T-cell (primary cell): ENCODE measurements at regions not wholly inside any gene's neighbourhood (a gene's known extent, or its start where the extent isn't known, plus 50 kb on each side); places are given as distances from the start of the nearest gene placed in this dataset.

ENCODE experiments used
- ATAC-seq, 4 experiments: fragments of 200-7000 bp in 3 of 4; fragments of 150-1000 bp in 1 of 4; cut with Tn5 transposase; replicated peaks in 1 of 4; 1 replicate in 3 of 4; 2 replicates in 1 of 4; pipeline ENCODE4 v1.10.0; 2021; ENCODE audit warnings: moderate library complexity in 3 of 4, mild to moderate bottlenecking in 2 of 4, moderate number of reproducible peaks in 1 of 4
- CTCF ChIA-PET, 2 donors: fragments of 300-600 bp; sonication (Branson Sonifier 250); formaldehyde crosslinking; loops; one replicate each; lab custom pipeline; 2022; ENCODE audit warnings: antibody characterized with exemption in 2 of 2; lab: Charles Lee
- POLR2A ChIA-PET, 2 donors: fragments of 300-600 bp; sonication (Branson Sonifier 250); formaldehyde crosslinking; loops; one replicate each; lab custom pipeline; 2022; ENCODE audit warnings: antibody characterized with exemption in 2 of 2; lab: Charles Lee
- DNase-seq, 35 experiments: peaks; one replicate each; pipeline versions ENCODE4 v3.0.0 to v3.0.0-alpha.2; 2013 to 2023
- H3K27ac ChIP-seq: one replicate; pipeline ENCODE4 v1.5.1; 2013; ENCODE audit warnings: low read length
- H3K27me3 ChIP-seq, 2 experiments: replicated peaks in 1 of 2; 1 replicate in 1 of 2; 2 replicates in 1 of 2; pipeline versions ENCODE4 v1.6.1 to v1.7.0; 2013; ENCODE audit warnings: low read length in 1 of 2, mixed read lengths in 1 of 2; ENCODE audit not compliant: control insufficient read depth in 2 of 2, insufficient read depth in 2 of 2; ENCODE audit errors: extremely low read depth in 1 of 2
- H3K36me3 ChIP-seq, 2 donors: 1 replicate in 1 of 2; 2 replicates in 1 of 2; pipeline versions ENCODE4 v1.6.1 to v1.7.0; 2013; ENCODE audit warnings: low read length in 1 of 2; ENCODE audit not compliant: control insufficient read depth in 2 of 2, insufficient read depth in 1 of 2; ENCODE audit errors: extremely low read depth in 1 of 2
- H3K4me1 ChIP-seq, 2 experiments: 1 replicate in 1 of 2; 2 replicates in 1 of 2; pipeline versions ENCODE4 v1.6.1 to v1.7.0; 2013; ENCODE audit warnings: low read length in 2 of 2, mixed read lengths in 1 of 2; ENCODE audit not compliant: insufficient read depth in 2 of 2, control insufficient read depth in 1 of 2; ENCODE audit errors: extremely low read depth in 1 of 2
- H3K4me3 ChIP-seq, 2 donors: 1 replicate in 1 of 2; 2 replicates in 1 of 2; pipeline versions ENCODE4 v1.5.1 to v1.7.0; 2013; ENCODE audit warnings: mild to moderate bottlenecking in 2 of 2, low read length in 1 of 2, moderate library complexity in 1 of 2; ENCODE audit not compliant: control insufficient read depth in 1 of 2; ENCODE audit errors: extremely low read depth in 1 of 2
- H3K9me3 ChIP-seq: 2 replicates; pipeline ENCODE4 v1.7.0; 2013
- H3K27ac Mint-ChIP-seq, 2 donors: one replicate each; pipeline ENCODE4 v1.8.0; 2020 to 2021; ENCODE audit warnings: mild to moderate bottlenecking in 2 of 2, mixed read lengths in 2 of 2
- H3K27me3 Mint-ChIP-seq, 2 donors: one replicate each; pipeline ENCODE4 v1.8.0; 2021 to 2022; ENCODE audit warnings: mixed read lengths in 2 of 2
- H3K36me3 Mint-ChIP-seq: one replicate; pipeline ENCODE4 v1.8.0; 2021; ENCODE audit warnings: mixed read lengths
- H3K4me1 Mint-ChIP-seq, 3 donors: one replicate each; pipeline ENCODE4 v1.8.0; 2020 to 2022; ENCODE audit warnings: mixed read lengths in 3 of 3, mild to moderate bottlenecking in 1 of 3
- H3K4me3 Mint-ChIP-seq, 3 donors: one replicate each; pipeline ENCODE4 v1.8.0; 2020 to 2022; ENCODE audit warnings: mild to moderate bottlenecking in 3 of 3, mixed read lengths in 3 of 3, moderate library complexity in 3 of 3
- H3K9me3 Mint-ChIP-seq, 3 donors: one replicate each; pipeline ENCODE4 v1.8.0; 2020 to 2022; ENCODE audit warnings: mixed read lengths in 3 of 3
- WGBS: methylation state at CpG from one replicate; pipeline ENCODE4 v1.1.5; 2013; ENCODE audit warnings: missing lambda C conversion rate; ENCODE audit not compliant: insufficient coverage; 5-methylcytosine and 5-hydroxymethylcytosine counted together

DNA sequence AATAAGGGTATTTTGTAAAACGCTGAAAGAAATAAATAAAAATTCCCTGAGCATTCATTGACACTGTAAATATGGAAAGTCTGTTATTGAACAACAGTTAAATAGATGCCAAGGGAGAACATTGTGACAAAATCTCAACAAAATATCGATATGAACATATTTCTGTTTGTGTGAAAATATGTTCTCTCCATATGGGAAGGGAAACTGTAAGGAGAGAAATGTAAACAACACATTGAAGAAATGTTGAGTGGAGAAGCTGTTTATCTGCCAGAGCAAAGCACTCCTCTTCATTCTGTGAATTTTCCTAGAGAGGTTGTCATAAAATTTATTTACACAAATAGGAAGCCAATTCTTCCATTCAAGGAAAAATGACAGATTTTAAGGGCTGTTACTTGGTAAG, 57.1 kb upstream of the EOMES start:
- H3K27ac ChIP-seq: no peak overlapping the region
- WGBS: no CpG with 5 or more reads among the region's 2 CpGs
- no peak overlapping the region for H3K4me3 Mint-ChIP-seq
- H3K36me3 Mint-ChIP-seq: no peaks in the 10 kb centered on the region
- H3K27me3 ChIP-seq: peaks cover 0 to 5% of the 10 kb centered on the region in 2 experiments
- peaks cover 0 to 6% of the 10 kb centered on the region in 2 donors for H3K27me3 Mint-ChIP-seq
- H3K4me1 Mint-ChIP-seq: no peaks in the 10 kb centered on the region
- H3K4me3 ChIP-seq: no peak overlapping the region
- no peaks in the 10 kb centered on the region for H3K4me1 ChIP-seq
- H3K9me3 Mint-ChIP-seq: no peaks in the 10 kb centered on the region
- DNase-seq (no peak), ATAC-seq (no peak)
- no peak overlapping the region for H3K27ac Mint-ChIP-seq
- no peaks in the 10 kb centered on the region for H3K9me3 ChIP-seq
- no peaks in the 10 kb centered on the region for H3K36me3 ChIP-seq
- ChIA-PET POLR2A (interaction anchor here in 1 of 2 donors (0.6 kb wide), 1 partner anchor 1441 kb away, joined by 3 read pairs; no protein-coding TSS in a partner anchor), CTCF (no interaction called here)

DNA sequence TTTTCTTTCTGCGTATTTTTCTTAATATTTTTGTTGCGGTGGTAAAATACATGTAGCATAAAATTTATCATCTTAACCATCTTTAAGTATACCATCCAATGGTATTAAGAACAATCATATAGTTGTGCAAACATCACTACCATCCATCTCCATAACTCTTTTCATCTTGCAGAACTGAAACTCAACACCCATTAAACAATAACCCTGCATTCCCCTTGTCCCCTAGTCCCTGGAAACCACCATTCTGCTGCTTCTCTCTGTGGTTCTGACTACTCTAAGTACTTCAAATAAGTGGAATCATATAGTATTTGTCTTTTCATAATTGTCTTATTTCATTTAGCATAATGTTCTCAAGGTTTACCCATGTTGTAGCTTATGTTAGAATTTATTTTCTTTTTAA, 67.3 kb upstream of the EOMES start:
- H3K9me3 ChIP-seq: no peaks in the 10 kb centered on the region
- Mint-ChIP-seq H3K27me3 (peaks cover 0 to 3% of the 10 kb centered on the region in 2 donors), H3K36me3 (no peaks in the 10 kb centered on the region), H3K4me1 (peaks cover 0 to 5% (median 4%) of the 10 kb centered on the region in 3 donors), H3K4me3 (no peak overlapping the region), H3K9me3 (no peaks in the 10 kb centered on the region), H3K27ac (no peak overlapping the region)
- no peak for ATAC-seq
- no peaks in the 10 kb centered on the region for H3K27me3 ChIP-seq
- no peak for DNase-seq
- no peaks in the 10 kb centered on the region for H3K36me3 ChIP-seq
- no peak overlapping the region for H3K4me3 ChIP-seq
- H3K4me1 ChIP-seq: no peaks in the 10 kb centered on the region
- CTCF ChIA-PET: interaction anchor here (0.5 to 0.6 kb wide), 2 partner anchors 109 to 1297 kb away, joined by 3 to 5 read pairs; no protein-coding TSS in a partner anchor
- no peak overlapping the region for H3K27ac ChIP-seq
- POLR2A ChIA-PET: interaction anchor here in 1 of 2 donors (0.5 kb wide), 1 partner anchor 356 kb away, joined by 3 read pairs; no protein-coding TSS in a partner anchor
- no CpG with 5 or more reads among the region's 2 CpGs for WGBS

DNA sequence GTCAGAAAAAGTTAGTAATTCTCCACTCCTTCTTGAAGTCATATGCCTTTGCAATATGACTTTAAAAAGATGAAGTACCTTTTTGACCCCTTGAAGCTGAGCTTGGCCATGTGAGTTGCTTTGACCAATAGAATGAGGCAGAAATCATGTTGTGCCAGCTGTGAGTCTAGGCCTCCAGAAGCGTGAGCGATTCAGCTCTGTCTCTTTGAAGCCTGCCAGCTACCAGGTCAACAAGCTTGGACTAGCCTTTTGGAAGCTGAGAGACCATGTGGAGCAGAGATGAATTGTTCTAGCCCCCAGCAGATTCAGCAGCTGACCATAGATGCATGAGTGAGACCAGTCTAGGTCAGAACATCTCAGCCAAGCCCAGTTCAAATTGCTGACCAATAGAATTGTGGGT, 69.8 kb upstream of the EOMES start:
- no peaks in the 10 kb centered on the region for H3K4me1 ChIP-seq
- H3K27ac ChIP-seq: no peak overlapping the region
- Mint-ChIP-seq H3K4me1 (peaks cover 0 to 11% (median 7%) of the 10 kb centered on the region in 3 donors), H3K4me3 (no peak overlapping the region), H3K27me3 (no peaks in the 10 kb centered on the region), H3K9me3 (no peaks in the 10 kb centered on the region), H3K27ac (no peak overlapping the region), H3K36me3 (no peaks in the 10 kb centered on the region)
- H3K36me3 ChIP-seq: no peaks in the 10 kb centered on the region
- WGBS: 100% methylated on average over 2 of the region's 2 CpGs
- H3K9me3 ChIP-seq: no peaks in the 10 kb centered on the region
- ChIA-PET CTCF (no interaction called here), POLR2A (no interaction called here)
- no peaks in the 10 kb centered on the region for H3K27me3 ChIP-seq
- ATAC-seq (no peak), DNase-seq (no peak)
- H3K4me3 ChIP-seq: no peak overlapping the region

DNA sequence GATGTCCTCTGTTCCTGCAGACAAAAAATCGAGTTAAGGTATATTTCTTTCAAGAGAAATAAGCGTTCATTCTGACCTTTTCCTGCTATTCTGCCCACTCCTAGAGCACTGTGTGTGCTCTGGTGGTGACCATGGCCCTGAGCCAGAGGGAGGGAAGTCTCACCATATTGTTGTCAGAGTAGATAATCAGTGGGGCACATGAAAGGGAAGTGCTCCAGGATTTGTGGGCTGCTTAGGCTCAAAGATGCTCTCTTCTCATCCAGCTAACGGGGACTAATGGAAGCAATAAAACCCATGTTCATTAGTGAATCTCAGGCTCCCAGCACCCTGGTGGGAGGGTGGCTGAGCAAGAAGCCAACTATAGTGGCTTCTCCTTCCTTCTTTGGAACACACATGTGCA, 70.7 kb upstream of the EOMES start:
- ATAC-seq (no peak), DNase-seq (no peak)
- H3K27ac Mint-ChIP-seq: no peak overlapping the region
- Histone ChIP-seq H3K27ac (no peak overlapping the region), H3K36me3 (no peaks in the 10 kb centered on the region), H3K4me1 (no peaks in the 10 kb centered on the region), H3K4me3 (no peak overlapping the region), H3K9me3 (no peaks in the 10 kb centered on the region), H3K27me3 (no peaks in the 10 kb centered on the region)
- H3K4me3 Mint-ChIP-seq: no peak overlapping the region
- POLR2A ChIA-PET: no interaction called here
- H3K36me3 Mint-ChIP-seq: no peaks in the 10 kb centered on the region
- H3K27me3 Mint-ChIP-seq: no peaks in the 10 kb centered on the region
- CTCF ChIA-PET: no interaction called here
- H3K9me3 Mint-ChIP-seq: no peaks in the 10 kb centered on the region
- peaks cover 0 to 11% (median 7%) of the 10 kb centered on the region in 3 donors for H3K4me1 Mint-ChIP-seq
- no CpG with 5 or more reads among the region's 3 CpGs for WGBS

DNA sequence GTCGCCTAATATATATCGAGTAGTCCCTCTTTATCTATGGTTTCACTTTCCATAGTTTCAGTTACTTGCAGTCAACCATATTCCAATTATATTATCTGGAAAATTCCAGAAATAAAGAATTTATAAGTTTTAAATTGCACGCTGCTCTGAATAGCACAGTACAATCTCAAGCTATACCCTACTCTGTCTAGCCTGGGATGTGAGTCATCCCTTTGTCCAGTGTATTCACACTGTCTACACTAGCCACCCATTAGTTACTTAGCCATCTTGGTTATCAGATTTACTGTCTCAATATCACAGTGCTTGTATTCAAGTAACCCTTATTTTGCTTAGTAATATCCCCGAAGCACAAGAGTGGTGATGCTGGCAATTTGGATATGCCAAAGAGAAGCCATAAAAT, 72.1 kb upstream of the EOMES start:
- no peak overlapping the region for H3K4me3 ChIP-seq
- H3K36me3 ChIP-seq: no peaks in the 10 kb centered on the region
- H3K27ac ChIP-seq: no peak overlapping the region
- DNase-seq (no peak), ATAC-seq (no peak)
- Mint-ChIP-seq H3K27ac (no peak overlapping the region), H3K4me1 (peaks cover 0 to 11% (median 7%) of the 10 kb centered on the region in 3 donors), H3K36me3 (no peaks in the 10 kb centered on the region), H3K9me3 (no peaks in the 10 kb centered on the region), H3K4me3 (no peak overlapping the region), H3K27me3 (no peaks in the 10 kb centered on the region)
- ChIA-PET CTCF (no interaction called here), POLR2A (interaction anchor here in 1 of 2 donors (0.7 kb wide), 1 partner anchor 18 kb away, joined by 3 read pairs; no protein-coding TSS in a partner anchor)
- no peaks in the 10 kb centered on the region for H3K4me1 ChIP-seq
- no peaks in the 10 kb centered on the region for H3K9me3 ChIP-seq
- no peaks in the 10 kb centered on the region for H3K27me3 ChIP-seq
- no CpG with 5 or more reads among the region's 4 CpGs for WGBS

DNA sequence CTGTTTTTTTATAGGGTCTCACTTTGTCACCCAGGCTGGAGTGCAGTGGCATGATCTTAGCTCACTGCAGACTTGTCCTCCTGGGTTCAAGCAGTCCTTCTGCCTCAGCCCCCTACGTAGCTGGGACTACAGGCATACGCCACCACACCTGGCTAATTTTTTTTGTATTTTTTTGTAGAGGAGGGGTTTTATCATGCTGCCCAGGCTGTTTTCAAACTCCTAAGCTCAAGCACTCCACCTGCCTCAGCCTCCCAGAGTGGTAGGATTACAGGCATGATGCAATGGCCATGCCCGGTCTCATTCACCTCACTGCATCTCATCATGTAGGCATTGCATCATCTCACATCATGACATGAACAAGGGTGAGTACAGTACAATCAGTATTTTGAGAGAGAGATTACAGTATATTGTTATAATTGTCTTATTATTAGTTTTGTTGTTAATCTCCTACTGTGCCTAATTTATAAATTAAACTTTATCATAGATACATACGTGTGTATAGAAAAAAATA, 74.3 kb upstream of the EOMES start:
- ChIA-PET POLR2A (no interaction called here), CTCF (interaction anchor here in 1 of 2 donors (0.8 kb wide), 1 partner anchor 41 kb away, joined by 3 read pairs; no protein-coding TSS in a partner anchor)
- Mint-ChIP-seq H3K27ac (no peak overlapping the region), H3K36me3 (no peaks in the 10 kb centered on the region), H3K4me1 (peaks cover 0 to 11% (median 7%) of the 10 kb centered on the region in 3 donors), H3K9me3 (no peaks in the 10 kb centered on the region), H3K4me3 (no peak overlapping the region), H3K27me3 (no peaks in the 10 kb centered on the region)
- ATAC-seq (no peak), DNase-seq (no peak)
- Histone ChIP-seq H3K4me1 (no peaks in the 10 kb centered on the region), H3K27ac (no peak overlapping the region), H3K27me3 (no peaks in the 10 kb centered on the region), H3K4me3 (no peak overlapping the region), H3K9me3 (no peaks in the 10 kb centered on the region), H3K36me3 (no peaks in the 10 kb centered on the region)
- WGBS: no CpG with 5 or more reads among the region's 4 CpGs
